ENCODE measurements at regions not wholly inside any gene's neighbourhood (a gene's known extent, or its start where the extent isn't known, plus 50 kb on each side); places are given as distances from the start of the nearest gene placed in this dataset.

DNA sequence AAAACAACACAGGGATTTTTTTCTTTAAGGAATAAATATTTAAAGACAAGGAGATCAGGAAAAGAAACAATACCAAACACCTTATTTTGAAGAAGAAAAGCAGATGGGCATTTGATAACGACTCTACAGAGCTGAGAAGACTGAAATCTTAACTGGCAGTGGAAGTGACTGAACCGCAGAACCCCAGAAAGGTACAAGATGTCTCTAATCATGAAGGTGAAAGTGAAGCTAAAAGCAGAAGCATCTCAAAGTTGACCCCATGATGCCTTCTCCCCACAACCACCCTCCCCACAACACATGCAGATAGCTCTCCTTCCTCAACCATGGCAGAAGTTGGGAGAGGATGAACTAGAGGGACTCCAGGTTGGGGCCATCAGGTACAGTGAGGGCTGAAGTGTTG, 129.6 kb downstream of the ZNF648 start:
- TF ChIP-seq TARDBP (IDR thresholded peaks at IDR 0.05) = no peak
- TF ChIP-seq SP1 (IDR thresholded peaks at IDR 0.05) = no peak
- no peak for TF ChIP-seq SUZ12 (IDR thresholded peaks at IDR 0.05)
- no peak for TF ChIP-seq FOXA1 (IDR thresholded peaks at IDR 0.05)
- no peak for TF ChIP-seq FOXM1 (IDR thresholded peaks at IDR 0.05; ENCODE audit: borderline replicate concordance)

Data from HEK293T (cell line).